ENCODE measurements at regions not wholly inside any gene's neighbourhood (a gene's known extent, or its start where the extent isn't known, plus 50 kb on each side); places are given as distances from the start of the nearest gene placed in this dataset.
A peak's percentile ranks its signal among the peaks of the same experiment; 100 is the strongest.
"Not testable (repeated sequence)": the region's sequence is repeated elsewhere in the genome, so short reads cannot be mapped to it uniquely, and the experiment has no call there.

GRCh38 chr18:8912348-8913326 lies 189.9 kb upstream of the NDUFV2 start:
- ChIA-PET CTCF (interaction anchor here (0.5 kb wide), 1 partner anchor 70 kb away, joined by 3 read pairs; no protein-coding TSS in a partner anchor), POLR2A (ENCODE audit: unreplicated experiment) (no interaction called here)
- Histone ChIP-seq H3K27ac (ENCODE audit: low read length) (no peak overlapping the region), H3K4me1 (ENCODE audit: insufficient read depth, low read length) (no peaks in the 10 kb centered on the region), H3F3A (ENCODE audit: low read length, unreplicated experiment) (no peaks in the 10 kb centered on the region), H3K9me3 (ENCODE audit: low read length) (no peaks in the 10 kb centered on the region), H3K36me3 (ENCODE audit: low read depth, low read length) (no peaks in the 10 kb centered on the region), H2AFZ (ENCODE audit: low read length) (no peak overlapping the region), H3K27me3 (ENCODE audit: low read length) (no peaks in the 10 kb centered on the region), H3K9me2 (replicated peaks; ENCODE audit: low read length) (no peaks in the 10 kb centered on the region), H3K9ac (ENCODE audit: low read length) (no peak overlapping the region), H3K4me3 (ENCODE audit: low read length) (no peak overlapping the region), H3K79me2 (ENCODE audit: low read length) (no peaks in the 10 kb centered on the region), H3K4me2 (ENCODE audit: low read length) (no peak overlapping the region), H4K20me1 (ENCODE audit: low read length) (no peaks in the 10 kb centered on the region)
- DNase-seq (no peak), ATAC-seq (peak; percentile 61)
- TF ChIP-seq EZH2phosphoT487 (IDR thresholded peaks at IDR 0.05; ENCODE audit: borderline replicate concordance, low read length) (no peak), EZH2 (IDR thresholded peaks at IDR 0.05; ENCODE audit: low read length, unreplicated experiment) (no peak)
- TF ChIP-seq, protein P1, sequence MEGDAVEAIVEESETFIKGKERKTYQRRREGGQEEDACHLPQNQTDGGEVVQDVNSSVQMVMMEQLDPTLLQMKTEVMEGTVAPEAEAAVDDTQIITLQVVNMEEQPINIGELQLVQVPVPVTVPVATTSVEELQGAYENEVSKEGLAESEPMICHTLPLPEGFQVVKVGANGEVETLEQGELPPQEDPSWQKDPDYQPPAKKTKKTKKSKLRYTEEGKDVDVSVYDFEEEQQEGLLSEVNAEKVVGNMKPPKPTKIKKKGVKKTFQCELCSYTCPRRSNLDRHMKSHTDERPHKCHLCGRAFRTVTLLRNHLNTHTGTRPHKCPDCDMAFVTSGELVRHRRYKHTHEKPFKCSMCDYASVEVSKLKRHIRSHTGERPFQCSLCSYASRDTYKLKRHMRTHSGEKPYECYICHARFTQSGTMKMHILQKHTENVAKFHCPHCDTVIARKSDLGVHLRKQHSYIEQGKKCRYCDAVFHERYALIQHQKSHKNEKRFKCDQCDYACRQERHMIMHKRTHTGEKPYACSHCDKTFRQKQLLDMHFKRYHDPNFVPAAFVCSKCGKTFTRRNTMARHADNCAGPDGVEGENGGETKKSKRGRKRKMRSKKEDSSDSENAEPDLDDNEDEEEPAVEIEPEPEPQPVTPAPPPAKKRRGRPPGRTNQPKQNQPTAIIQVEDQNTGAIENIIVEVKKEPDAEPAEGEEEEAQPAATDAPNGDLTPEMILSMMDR (conservative IDR thresholded peaks at IDR 0.05; ENCODE audit: low read depth, low read length), result no peak
- intact Hi-C loops (cut with micrococcal nuclease), result no loop called here
- BruUV-seq (replicated peaks), result no TSS peak

DNA sequence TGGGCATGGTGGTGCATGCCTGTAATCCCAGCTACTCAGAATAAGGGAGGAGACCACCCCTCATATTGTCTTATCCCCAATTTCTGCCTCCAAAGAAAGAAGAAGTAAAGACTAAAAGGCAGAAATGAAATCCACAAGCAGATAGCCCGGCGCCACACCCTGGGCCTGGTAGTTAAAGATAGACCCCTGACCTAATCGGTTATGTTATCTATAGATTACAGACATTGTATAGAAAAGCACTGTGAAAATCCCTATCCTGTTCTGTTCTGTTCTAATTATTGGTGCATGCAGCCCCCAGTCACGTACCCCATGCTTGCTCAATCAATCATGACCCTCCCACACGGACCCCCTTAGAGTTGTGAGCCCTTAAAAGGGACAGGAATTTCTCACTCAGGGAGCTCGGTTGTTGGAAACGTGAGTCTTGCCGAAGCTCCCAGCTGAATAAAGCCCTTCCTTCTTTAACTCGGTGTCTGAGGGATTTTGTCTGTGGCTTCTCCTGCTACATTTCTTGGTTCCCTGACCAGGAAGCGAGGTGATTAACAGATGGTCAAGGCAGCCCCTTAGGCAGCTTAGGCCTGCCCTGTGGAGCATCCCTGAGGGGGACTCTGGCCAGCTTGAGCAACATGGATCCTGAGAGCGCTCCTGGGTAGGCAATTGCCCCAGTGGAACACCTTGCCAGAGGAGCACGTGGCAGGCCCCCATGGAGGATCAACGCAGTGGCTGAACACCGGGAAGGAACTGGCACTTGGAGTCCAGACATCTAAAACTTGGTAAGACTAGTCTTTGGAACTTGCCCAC lies 188.7 kb upstream of the NDUFV2 start:
- H3K9me3 ChIP-seq (ENCODE audit: low read length); H3K36me3 ChIP-seq (ENCODE audit: low read depth, low read length); H3K27ac ChIP-seq (ENCODE audit: low read length); H3K79me2 ChIP-seq (ENCODE audit: low read length); ATAC-seq; H4K20me1 ChIP-seq (ENCODE audit: low read length); H3K9ac ChIP-seq (ENCODE audit: low read length); CTCF ChIA-PET; BruUV-seq (replicated peaks); H3K9me2 ChIP-seq (replicated peaks; ENCODE audit: low read length); H2AFZ ChIP-seq (ENCODE audit: low read length); H3K27me3 ChIP-seq (ENCODE audit: low read length); intact Hi-C loops (cut with micrococcal nuclease); H3K4me1 ChIP-seq (ENCODE audit: insufficient read depth, low read length); DNase-seq; H3K4me3 ChIP-seq (ENCODE audit: low read length); H3K4me2 ChIP-seq (ENCODE audit: low read length); H3F3A ChIP-seq (ENCODE audit: low read length, unreplicated experiment); POLR2A ChIA-PET (ENCODE audit: unreplicated experiment): not testable (repeated sequence)

GRCh38 chr18:8914404-8915264 lies 187.9 kb upstream of the NDUFV2 start:
- ATAC-seq; H3K79me2 ChIP-seq (ENCODE audit: low read length); BruUV-seq (replicated peaks); H3F3A ChIP-seq (ENCODE audit: low read length, unreplicated experiment); H3K36me3 ChIP-seq (ENCODE audit: low read depth, low read length); H2AFZ ChIP-seq (ENCODE audit: low read length); H3K9me2 ChIP-seq (replicated peaks; ENCODE audit: low read length); H3K9ac ChIP-seq (ENCODE audit: low read length); H3K9me3 ChIP-seq (ENCODE audit: low read length); CTCF ChIA-PET; H3K4me1 ChIP-seq (ENCODE audit: insufficient read depth, low read length); H4K20me1 ChIP-seq (ENCODE audit: low read length); H3K27me3 ChIP-seq (ENCODE audit: low read length); intact Hi-C loops (cut with micrococcal nuclease); H3K4me2 ChIP-seq (ENCODE audit: low read length); H3K4me3 ChIP-seq (ENCODE audit: low read length); DNase-seq; POLR2A ChIA-PET (ENCODE audit: unreplicated experiment); H3K27ac ChIP-seq (ENCODE audit: low read length): not testable (repeated sequence)

All from PC-3 (cell line).